ENCODE measurements at regions not wholly inside any gene's neighbourhood (a gene's known extent, or its start where the extent isn't known, plus 50 kb on each side); places are given as distances from the start of the nearest gene placed in this dataset.
"Not testable (repeated sequence)": the region's sequence is repeated elsewhere in the genome, so short reads cannot be mapped to it uniquely, and the experiment has no call there.

DNA sequence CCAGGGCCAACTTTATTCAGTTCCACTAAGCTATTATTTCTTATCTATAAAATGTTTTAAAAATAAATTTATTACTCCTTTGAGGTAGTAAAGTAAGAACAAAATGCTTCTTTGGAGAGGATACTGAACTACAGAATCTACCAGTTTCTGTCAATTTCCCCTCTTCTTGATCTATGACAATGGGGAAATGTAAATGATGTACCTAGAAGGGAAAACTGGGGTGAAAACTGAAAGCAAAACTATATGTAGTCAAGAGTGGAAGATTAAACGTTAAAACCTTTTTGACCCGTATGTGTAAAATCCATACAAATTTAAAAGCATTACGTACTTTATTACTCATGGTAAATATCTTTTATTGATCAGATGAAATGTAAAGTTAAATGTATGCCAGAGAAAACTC is 1287.8 kb upstream of the TMEFF2 start:
- no peak for DNase-seq

DNA sequence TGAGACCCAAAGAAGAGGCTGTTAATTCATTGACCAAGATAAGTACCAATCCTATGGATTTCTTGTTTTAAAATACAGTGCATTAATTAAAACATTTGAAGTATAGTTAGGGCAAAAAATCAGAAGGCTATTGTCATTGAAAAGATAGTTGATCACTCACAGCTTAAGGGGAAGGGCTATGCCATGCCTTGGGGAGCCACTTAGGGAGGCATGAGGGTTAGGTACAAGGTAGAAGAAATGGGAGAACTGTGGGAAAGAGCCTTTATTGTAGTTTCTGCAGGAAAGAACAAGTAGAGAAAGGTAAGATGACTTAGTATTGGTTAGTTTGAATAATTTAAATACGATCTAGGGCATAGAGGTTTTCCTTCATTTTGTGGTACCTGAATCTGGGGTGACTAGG is 1285.5 kb upstream of the TMEFF2 start:
- DNase-seq, result no peak

DNA sequence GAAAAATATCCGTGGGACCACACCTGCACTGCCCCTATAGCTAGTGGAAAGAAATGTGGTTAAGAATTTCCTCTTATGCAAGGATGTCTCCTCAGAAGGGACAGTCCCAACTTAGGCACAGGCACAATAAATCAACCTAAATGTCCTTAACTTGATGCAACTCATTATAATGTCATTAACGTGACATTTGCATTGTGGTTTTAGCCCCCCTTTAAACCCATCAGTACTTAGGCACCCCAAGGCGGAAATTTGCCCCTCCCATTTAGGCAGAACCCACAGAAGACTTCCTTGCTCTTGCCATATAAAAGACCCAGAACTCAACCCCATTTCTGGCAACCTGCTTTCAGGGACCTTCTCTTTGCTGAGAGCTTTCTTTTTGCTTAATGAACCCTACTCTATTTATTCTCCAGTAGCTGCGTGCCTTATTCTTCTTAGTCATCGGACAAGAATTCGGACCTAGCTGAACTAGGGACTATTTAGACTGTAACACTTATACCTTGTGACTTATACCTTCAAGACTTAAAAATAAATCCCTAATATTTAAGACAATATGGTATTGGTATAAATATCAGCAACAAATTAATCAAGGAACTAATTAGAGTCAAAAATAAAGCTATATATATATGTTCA is 1281.6 kb upstream of the TMEFF2 start:
- no peak for DNase-seq

DNA sequence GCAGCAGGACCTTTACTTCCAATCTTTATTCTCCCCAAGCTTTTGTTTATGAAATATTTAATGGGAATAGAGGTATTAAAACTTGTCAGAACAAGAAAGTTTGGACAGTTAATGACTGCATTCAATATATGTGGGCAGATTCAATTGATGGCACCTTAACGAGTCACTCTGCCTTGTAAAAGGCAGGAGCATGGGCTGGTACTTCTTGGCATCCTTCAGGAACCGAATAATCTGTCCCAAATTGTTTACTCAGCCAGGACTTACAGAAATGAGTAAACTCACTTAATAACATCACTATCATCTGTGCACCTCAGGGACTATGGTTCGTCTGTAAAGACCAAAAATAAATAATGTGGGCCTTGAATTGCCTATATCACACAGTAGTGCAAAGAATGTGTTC is 1280.3 kb upstream of the TMEFF2 start:
- DNase-seq, result no peak

DNA sequence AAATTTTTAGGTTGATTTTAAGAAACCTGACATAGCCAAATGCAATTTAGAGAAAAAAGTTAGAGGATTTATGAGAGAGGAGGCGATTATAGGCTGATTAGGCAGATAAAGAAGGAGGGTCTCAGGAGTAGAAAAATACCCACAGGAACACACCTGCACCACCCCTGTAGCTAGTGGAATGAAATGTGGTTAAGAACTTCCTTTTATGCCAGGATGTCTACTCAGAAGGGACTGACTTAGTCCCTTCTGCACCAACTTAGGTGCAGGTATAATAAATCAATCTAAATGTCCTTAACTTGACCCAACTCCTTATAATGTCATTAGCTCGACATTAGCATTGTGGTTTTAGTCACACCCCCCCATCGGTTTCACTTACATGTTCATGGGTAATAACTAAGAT is 1274.5 kb upstream of the TMEFF2 start:
- DNase-seq, result no peak

DNA sequence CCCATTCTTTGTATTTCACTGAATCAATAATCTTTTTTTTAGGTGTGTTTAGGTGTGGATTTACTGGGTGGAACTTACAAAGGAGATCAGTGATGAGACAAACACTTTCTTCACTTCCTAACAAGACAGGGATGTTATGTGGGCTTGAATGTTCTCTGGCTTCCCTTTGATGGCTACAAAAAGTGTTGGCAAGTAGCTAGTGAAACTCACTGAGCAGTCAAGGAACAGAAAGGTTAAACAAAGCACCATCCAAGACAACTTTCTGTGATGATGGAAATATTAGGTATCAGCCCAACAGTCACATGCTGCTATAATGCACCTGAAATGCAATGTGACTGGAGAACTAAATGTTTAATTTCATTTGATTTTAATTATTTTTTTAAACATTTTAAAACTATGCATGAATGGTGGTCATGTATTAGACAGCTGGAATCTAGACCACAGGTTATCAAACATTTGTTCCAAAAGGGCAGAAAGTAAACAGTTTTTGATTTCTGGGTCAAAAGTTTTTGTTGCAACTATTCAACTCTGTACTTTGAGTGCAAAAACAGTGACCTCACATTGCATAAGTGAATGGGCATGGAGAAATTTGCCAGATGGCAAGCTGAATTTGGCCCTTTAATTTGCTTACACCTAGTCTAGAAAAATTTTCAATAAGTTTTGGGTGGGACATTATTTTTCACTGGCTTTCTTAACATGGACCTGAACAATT is 1272.7 kb upstream of the TMEFF2 start:
- no peak for DNase-seq

DNA sequence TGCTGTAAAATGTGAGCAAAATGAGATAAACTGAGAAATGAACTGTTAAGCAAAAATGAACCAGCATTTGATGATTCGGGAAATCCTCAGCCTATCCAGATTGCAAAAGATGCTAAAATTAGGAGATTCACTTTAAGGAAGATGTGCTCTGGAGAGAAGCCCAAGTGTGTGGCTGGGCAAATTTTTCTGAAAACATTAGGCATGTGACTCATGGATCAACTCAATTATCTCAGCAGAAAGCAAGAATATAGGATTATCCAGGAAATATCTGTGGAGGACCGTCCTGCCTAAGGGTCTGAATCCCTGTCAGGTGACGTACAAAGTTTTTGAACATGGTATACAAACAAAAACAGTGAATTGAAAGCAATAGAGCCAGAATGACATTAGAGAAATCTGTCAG is 1268.3 kb upstream of the TMEFF2 start:
- DNase-seq, result no peak

DNA sequence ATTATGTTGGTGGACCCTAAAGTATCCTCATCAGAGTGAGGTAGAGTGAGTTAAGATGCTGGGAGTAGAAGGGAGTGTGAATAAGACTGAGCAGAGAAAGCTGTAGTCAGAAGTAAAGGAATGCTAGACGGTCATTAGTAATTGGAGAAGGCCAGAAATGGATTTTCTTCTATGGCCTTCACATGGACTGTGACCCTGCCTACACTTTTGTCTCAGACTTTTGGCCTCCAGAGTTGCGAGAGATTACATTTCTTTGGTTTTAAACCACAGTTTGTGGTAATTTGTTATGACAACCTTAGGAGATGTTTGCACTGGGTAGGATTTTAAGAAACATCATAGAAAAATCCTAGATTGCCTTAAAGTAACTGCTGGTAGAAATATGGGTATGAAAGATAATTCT is 1267.7 kb upstream of the TMEFF2 start:
- DNase-seq, result no peak

DNA sequence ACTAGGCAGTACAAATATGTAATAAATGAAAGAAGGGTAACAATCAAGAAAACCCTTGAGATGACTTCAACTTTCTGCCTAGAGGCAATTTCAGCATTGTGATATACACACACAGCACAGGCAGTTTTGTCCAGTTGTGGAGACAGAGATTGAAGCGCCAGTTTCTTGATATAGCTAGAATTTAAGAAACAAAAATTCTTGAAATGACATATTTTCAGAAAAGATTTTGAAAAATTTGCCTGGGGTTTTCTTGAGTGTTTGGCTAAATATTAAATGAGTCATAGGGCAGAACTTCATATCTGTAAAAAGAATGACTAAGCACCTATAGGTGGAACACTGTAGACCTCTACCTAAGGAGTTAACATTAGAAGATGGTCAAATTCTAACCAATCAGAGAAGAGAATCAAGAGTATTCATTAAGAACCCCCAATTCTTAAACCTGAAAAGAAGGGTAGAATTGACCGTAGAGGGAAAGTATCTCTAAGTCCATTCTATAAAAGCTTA is 1266.8 kb upstream of the TMEFF2 start:
- DNase-seq, result no peak

DNA sequence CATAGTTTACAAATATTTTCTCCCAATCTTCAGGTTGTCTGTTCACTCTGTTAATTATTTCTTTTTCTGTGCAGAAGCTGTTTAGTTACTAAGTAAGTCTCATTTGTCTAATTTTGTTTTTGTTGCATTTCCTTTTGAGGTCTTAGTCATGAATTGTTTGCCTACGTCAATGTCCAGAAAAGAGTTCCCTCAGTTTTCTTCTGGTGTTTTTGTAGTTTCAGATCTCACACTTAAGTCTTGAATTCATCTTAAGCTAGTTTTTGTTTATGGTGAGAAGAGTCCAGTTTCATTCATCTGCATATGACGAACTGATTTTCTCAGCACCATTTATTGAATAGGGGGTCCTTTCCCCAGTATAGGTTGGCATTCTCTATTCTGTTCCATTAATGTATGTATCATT is 1252.2 kb upstream of the TMEFF2 start:
- DNase-seq, result no peak

DNA sequence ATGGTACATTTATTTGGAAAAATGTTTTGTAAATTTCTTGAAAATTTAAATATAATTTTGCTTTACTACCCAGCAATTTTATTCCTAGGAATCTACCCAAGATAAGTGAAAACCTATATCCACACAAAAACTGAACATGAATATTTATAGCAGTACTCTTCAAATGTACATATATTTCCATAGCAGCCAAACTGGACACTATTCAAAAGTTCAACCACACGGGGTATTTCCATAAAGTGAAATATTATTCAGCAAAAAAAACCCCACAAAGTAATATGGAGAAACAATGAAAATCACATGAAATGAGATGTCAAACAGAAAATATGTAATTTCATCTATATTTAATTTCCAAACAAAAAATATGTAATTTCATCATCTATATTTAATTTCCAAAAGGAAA is 1247.6 kb upstream of the TMEFF2 start:
- DNase-seq, result no peak

DNA sequence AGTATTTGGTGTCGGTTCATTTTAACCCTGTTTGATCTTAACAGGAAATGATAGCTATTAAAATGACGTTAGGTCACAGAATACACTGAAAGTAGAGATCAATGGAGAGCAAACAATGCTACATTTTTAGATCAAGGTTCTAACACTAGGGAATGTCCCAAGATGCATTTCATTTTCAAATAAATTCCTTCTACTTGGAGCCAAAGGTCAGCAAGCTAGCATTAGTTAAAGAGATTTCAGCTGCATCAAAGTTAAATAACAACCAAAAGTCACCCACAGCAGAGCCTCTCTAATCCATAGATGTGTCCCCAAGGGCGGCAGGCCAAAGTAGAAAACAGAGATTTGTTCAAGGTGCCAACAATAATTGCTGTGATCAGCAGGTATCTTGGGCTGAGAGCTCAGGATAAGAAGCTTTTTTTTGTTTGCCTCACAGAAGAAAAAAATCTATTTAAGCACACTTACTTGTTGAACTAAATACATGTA is 1233.6 kb upstream of the TMEFF2 start:
- no peak for DNase-seq

DNA sequence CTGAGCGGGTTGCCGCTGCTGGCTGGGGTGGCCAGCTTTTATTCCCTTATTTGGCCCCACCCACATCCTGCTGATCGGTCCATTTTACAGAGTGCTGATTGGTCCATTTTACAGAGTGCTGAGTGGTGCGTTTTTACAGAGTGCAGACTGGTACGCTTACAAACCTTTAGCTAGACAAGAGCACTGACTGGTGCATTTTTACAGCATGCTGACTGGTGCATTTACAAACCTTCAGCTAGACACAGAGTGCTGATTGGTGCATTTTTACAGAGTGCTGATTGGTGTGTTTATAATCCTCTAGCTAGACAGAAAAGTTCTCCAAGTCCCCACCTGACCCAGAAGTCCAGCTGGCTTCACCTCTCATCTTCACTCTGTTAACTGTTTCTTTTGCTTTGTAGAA is 1217.6 kb upstream of the TMEFF2 start:
- DNase-seq, result not testable (repeated sequence)

DNA sequence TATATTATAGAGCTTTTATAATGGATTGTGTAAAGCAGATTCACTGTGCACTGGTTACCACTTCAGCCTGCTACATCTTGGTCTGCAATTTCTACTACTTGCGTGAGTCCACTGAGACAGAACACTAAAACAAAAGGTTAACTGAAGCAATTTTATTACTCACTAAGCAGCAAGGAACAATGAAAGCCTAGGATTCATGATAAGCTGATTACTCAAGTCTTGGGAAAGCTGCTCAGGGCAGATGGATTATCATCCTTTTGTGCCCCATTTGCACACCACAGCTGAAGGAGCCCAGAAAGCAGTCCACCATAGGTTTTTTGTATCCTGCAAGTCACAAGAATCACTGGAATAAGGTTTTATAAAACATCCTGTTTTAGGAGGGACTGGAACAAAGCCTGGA is 1215.2 kb upstream of the TMEFF2 start:
- no peak for DNase-seq

DNA sequence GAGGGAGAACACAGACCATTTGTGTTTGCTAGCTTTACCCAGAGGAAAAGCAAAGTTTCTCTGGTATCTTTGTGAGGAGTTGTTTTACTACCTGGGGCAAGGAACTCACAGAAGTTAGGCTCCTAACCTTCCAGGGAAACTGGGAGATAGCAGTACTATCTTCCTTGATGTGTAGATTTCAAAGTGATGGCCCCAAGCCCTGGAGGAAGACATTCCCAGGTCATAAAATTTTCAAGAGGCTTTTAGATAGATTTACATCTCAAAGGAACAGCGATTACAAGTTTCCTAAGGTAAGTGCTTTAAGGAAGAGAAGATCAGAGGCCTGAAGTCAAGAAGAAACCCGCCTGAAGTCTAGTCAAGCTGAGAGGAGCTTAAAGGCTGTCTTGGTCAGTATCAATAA is 1187.8 kb upstream of the TMEFF2 start:
- DNase-seq, result no peak

DNA sequence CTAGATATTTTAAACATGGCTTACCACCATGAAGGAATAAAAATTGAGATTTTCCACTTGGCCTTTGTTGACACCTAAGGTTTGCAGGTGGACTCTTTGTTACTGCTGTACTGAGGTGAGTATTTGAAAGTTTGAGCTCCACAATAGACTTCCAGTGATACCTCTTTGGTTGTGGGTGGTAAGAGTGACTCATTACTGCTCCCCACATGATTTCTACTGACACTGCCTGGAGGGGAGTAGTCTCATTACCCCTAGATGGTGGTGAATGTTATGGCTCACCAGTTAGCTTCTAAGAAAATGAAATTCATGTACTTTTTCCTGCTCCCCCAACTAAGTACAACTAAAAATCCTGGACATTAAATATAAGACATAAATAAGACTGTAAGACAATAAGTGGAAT is 1183.1 kb upstream of the TMEFF2 start:
- DNase-seq, result no peak

DNA sequence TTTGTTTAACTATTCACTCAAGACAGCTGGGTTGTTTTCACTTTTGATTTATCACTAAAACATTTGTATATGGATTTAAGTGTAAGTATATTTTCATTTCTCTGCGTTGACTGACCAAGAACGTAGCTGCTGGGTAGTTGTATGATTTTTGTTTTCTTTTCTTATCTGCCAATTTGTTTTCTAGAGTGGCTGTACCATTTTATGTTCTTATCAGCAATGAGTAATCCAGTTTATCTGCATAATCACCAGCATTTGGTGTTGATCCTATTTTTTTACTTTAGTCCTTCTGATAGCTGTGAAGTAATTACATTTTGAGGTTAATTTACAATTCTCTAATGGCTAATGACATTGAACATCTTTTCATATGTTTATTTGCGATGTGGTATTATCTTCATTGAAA is 1178.4 kb upstream of the TMEFF2 start:
- DNase-seq, result no peak

DNA sequence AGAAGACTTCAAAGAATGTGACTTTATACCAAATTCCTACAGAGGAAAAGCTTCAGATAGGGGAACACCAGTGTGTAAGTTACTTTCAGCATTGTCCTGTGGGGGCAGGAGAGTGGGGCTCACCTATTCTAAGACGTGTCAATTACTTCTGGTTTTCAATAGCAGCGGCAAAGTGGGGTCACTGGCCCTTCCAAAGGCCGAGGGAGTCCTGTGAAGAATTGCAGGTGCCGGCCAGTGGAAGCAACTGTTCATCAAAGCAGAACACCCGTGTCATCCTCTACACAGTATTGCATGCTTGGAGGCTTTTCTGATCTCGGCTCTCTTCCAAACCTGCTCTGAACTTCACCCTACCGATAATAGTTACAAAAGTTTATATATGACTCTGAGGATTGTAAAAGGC is 1176.5 kb upstream of the TMEFF2 start:
- no peak for DNase-seq

DNA sequence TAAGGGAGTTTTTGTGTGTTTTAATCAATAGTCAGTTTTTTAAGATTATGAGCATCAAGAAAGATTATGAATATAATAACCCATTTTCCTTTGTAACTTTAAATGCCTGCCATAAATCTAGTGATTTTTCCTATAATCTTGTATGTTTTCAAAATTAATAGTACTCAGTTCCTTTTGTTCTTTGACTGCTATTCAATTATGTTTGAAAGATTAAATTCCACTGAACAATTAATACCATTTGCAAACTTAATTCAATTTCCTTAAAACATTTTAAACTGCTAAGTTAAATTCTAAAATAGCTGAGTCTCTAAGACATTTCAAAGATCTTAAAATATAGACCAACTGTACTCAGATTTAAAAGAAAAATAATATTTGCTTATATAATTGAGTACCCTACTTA is 1173.9 kb upstream of the TMEFF2 start:
- no peak for DNase-seq

DNA sequence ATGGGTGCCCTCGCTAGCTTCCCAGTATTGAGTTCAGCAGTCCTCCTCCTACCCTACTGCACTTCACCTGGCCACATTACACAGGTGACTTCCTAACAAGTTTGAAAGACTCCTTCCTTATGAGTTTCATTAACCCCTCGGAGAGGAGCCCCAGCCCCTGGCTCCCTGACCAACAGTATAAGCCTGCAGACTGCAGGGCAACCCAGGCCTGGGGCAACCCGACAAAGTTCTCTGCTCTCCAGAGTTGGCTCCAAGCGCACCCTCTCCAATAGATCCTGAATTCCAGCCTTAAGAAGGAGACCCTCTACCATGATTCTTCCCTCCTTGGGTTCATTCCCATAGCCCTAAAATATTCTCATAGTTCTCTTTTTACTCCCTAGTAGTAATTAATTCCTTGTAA is 1162.8 kb upstream of the TMEFF2 start:
- no peak for DNase-seq

DNA sequence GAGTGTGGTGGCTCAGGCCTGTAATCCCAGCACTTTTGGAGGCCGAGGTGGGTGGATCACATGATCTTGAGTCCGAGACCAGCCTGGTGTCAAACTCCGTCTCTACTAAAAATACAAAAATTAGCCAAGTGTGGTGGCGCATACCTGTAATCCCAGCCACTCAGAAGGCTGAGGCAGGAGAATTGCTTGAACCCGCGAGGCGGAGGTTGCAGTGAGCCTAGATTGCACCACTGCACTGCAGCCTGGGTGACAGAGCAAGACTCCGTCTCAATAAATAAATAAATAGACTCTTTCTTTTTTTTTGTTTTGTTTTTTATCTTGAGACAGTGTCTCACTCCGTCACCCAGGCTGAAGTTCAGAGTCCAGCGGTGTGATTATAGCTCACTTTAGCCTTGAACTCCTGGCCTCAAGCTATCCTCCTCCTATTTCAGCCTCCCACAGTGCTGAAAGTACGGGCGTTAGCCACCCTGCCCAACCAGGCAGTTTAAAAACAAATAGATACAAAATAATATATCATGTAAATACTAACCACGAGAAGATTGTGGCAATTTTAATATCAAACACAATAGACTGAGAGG is 1158.0 kb upstream of the TMEFF2 start:
- DNase-seq, result not testable (repeated sequence)

DNA sequence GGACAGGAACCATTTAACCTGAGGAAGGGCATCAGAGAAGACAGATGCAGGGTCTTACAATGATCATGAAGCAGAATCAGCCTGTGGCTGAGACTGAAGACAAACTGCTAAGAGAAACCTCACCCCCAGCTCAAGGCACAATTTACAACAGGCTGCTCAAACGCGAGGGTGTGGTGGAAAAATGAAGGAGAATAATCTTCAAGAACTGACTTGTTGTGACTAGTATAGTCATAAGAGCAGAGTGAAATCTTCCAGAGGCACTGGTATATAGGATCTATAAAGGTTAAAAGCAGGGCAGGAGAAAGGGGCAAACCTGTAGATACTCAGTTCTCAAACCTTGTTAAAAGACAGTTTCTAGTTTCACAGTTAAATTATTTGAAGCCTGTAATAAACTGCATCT is 1155.8 kb upstream of the TMEFF2 start:
- no peak for DNase-seq

DNA sequence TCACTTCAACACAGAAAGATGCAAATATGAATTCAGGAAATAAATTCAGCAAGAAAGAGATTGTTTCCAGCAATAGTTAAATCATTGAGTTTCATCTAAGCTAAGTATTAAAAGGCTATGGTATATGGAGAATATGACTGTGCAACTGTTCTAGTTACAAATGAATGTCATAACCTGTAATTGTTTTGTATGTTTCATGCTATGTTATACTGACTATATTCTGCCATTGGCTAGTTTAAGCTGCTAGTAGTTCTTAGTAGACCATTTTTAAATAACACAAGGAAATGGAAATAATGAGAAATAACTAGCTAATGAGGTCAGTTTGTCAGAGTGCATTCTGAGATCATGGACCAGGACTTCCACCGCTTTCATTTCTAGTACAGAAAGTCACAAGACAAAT is 1154.9 kb upstream of the TMEFF2 start:
- no peak for DNase-seq

DNA sequence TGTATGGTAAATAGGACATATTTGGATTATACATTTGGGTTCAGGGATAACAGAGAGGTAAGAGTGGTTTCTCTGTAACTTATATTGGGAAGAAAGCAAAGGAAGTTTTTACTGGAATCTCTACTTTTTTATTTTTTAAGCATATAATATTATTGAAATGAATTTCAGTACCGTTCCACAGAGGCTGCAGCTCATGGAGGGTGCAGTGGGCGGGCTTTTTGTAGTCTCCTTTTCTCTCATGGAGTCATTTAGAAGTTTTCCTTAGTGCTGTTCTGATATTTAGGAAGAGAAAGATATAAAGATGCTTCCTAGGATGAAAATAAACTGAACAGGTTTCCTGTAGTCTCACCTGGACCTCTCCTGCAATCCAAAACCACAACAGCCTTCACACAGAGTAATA is 1153.3 kb upstream of the TMEFF2 start:
- DNase-seq, result no peak
